Natural killer cell treated with Interleukin-12 subunit alpha and Interleukin-12 subunit beta and Interleukin-15 and Interleukin-18, amount 100 ng/mL, for 72 hours (primary cell): ENCODE measurements at regions not wholly inside any gene's neighbourhood (a gene's known extent, or its start where the extent isn't known, plus 50 kb on each side); places are given as distances from the start of the nearest gene placed in this dataset.
A peak's percentile ranks its signal among the peaks of the same experiment; 100 is the strongest.
"Not testable (repeated sequence)": the region's sequence is repeated elsewhere in the genome, so short reads cannot be mapped to it uniquely, and the experiment has no call there.

Experiments
- ATAC-seq, 2 donors: fragments of 150-1000 bp; cut with Tn5 transposase in 1 of 2; sonication (Bioruptor Pico), chemical (Tn5 transposase) in 1 of 2; 2 replicates each; pipeline ENCODE4 v1.10.0; 2021
- DNase-seq: peaks from one replicate; pipeline ENCODE4 v3.0.0; 2022; ENCODE audit warnings: low spot score
- H3K27ac Mint-ChIP-seq, 2 donors: 1 replicate in 1 of 2; 2 replicates in 1 of 2; pipeline ENCODE4 v1.8.0; 2022; ENCODE audit warnings: mixed read lengths in 2 of 2, mild to moderate bottlenecking in 1 of 2, moderate library complexity in 1 of 2
- H3K27me3 Mint-ChIP-seq, 2 donors: 1 replicate in 1 of 2; 2 replicates in 1 of 2; pipeline ENCODE4 v1.8.0; 2022; ENCODE audit warnings: mixed read lengths in 2 of 2
- H3K36me3 Mint-ChIP-seq: one replicate; pipeline ENCODE4 v1.8.0; 2022; ENCODE audit warnings: mixed read lengths
- H3K4me1 Mint-ChIP-seq, 2 donors: 1 replicate in 1 of 2; 2 replicates in 1 of 2; pipeline ENCODE4 v1.8.0; 2022; ENCODE audit warnings: low read depth in 2 of 2, mixed read lengths in 2 of 2, mild to moderate bottlenecking in 1 of 2
- H3K4me3 Mint-ChIP-seq: one replicate; pipeline ENCODE4 v1.8.0; 2022; ENCODE audit warnings: mixed read lengths
- H3K9me3 Mint-ChIP-seq: 2 replicates; pipeline ENCODE4 v1.8.0; 2022; ENCODE audit warnings: mixed read lengths

GRCh38 chr6:170089963-170090362, 200.9 kb downstream of the DLL1 start:
- DNase-seq (peak; percentile 45), ATAC-seq (peak; percentile 1)
- peaks cover 0 to 4% of the 10 kb centered on the region in 2 donors for H3K27me3 Mint-ChIP-seq
- no peaks in the 10 kb centered on the region for H3K36me3 Mint-ChIP-seq
- H3K27ac Mint-ChIP-seq = peak overlapping the region; percentile 88 to 90
- no peaks in the 10 kb centered on the region for H3K9me3 Mint-ChIP-seq
- H3K4me1 Mint-ChIP-seq = peaks cover 33 to 41% of the 10 kb centered on the region in 2 donors
- H3K4me3 Mint-ChIP-seq = peak overlapping the region; percentile 79

GRCh38 chr6:170088582-170088955, 202.3 kb downstream of the DLL1 start:
- DNase-seq = peak; percentile 62
- Mint-ChIP-seq H3K27ac (peak overlapping the region; percentile 88), H3K4me3 (peak overlapping the region; percentile 79), H3K4me1 (peaks cover 33 to 41% of the 10 kb centered on the region in 2 donors), H3K27me3 (peaks cover 0 to 4% of the 10 kb centered on the region in 2 donors), H3K36me3 (no peaks in the 10 kb centered on the region), H3K9me3 (no peaks in the 10 kb centered on the region)
- ATAC-seq = peak; percentile 45 to 54

GRCh38 chr6:170087941-170088581, 202.8 kb downstream of the DLL1 start:
- ATAC-seq (peak; percentile 86 to 88), DNase-seq (peak; percentile 88)
- peak overlapping the region; percentile 88 for H3K27ac Mint-ChIP-seq
- peak overlapping the region; percentile 79 for H3K4me3 Mint-ChIP-seq
- H3K36me3 Mint-ChIP-seq = no peaks in the 10 kb centered on the region
- H3K27me3 Mint-ChIP-seq = peaks cover 0 to under 1% of the 10 kb centered on the region in 2 donors
- H3K4me1 Mint-ChIP-seq = peaks cover 36 to 38% of the 10 kb centered on the region in 2 donors
- no peaks in the 10 kb centered on the region for H3K9me3 Mint-ChIP-seq

GRCh38 chr6:170087421-170087780, 203.5 kb downstream of the DLL1 start:
- peak; percentile 56 for DNase-seq
- not testable (repeated sequence) for H3K27me3 Mint-ChIP-seq, H3K36me3 Mint-ChIP-seq, H3K9me3 Mint-ChIP-seq, ATAC-seq
- H3K27ac Mint-ChIP-seq = peak overlapping the region; percentile 88
- H3K4me1 Mint-ChIP-seq = peaks cover 42 to 43% of the 10 kb centered on the region in 2 donors
- H3K4me3 Mint-ChIP-seq = peak overlapping the region; percentile 60

- Mint-ChIP-seq H3K27ac (peak overlapping the region; percentile 19 to 68), H3K9me3 (no peaks in the 10 kb centered on the region), H3K4me3 (peak overlapping the region; percentile 60), H3K4me1 (peaks cover 43 to 47% of the 10 kb centered on the region in 2 donors), H3K27me3 (peaks cover 0 to 2% of the 10 kb centered on the region in 2 donors), H3K36me3 (no peaks in the 10 kb centered on the region)
- ATAC-seq = no peak
- peak; percentile 48 for DNase-seq
Measured at GRCh38 chr6:170086639-170087420, 204.0 kb downstream of the DLL1 start.

GRCh38 chr6:170085475-170086401, 205.1 kb downstream of the DLL1 start:
- Mint-ChIP-seq H3K4me3 (no peak overlapping the region), H3K36me3 (no peaks in the 10 kb centered on the region), H3K27me3 (peaks cover 0 to 2% of the 10 kb centered on the region in 2 donors), H3K4me1 (peaks cover 41 to 46% of the 10 kb centered on the region in 2 donors), H3K9me3 (no peaks in the 10 kb centered on the region), H3K27ac (peak overlapping the region; percentile 19 to 68)
- ATAC-seq = no peak
- DNase-seq = peak; percentile 53

GRCh38 chr6:170084166-170084730, 206.6 kb downstream of the DLL1 start:
- DNase-seq (no peak), ATAC-seq (no peak)
- Mint-ChIP-seq H3K27me3 (peaks cover 9 to 10% of the 10 kb centered on the region in 2 donors), H3K36me3 (peaks cover 1% of the 10 kb centered on the region), H3K4me3 (no peak overlapping the region), H3K9me3 (peaks cover 1% of the 10 kb centered on the region), H3K27ac (no peak overlapping the region), H3K4me1 (peaks cover 27 to 32% of the 10 kb centered on the region in 2 donors)

- ATAC-seq = no peak
- peaks cover 4% of the 10 kb centered on the region for H3K36me3 Mint-ChIP-seq
- peak overlapping the region in 1 of 2 donors; percentile 41 for H3K27ac Mint-ChIP-seq
- H3K27me3 Mint-ChIP-seq = peaks cover 13 to 14% of the 10 kb centered on the region in 2 donors
- peaks cover 4% of the 10 kb centered on the region for H3K9me3 Mint-ChIP-seq
- peaks cover 23 to 29% of the 10 kb centered on the region in 2 donors for H3K4me1 Mint-ChIP-seq
- no peak overlapping the region for H3K4me3 Mint-ChIP-seq
- peak; percentile 50 for DNase-seq
Measured at GRCh38 chr6:170083236-170084051, 207.4 kb downstream of the DLL1 start.

- peak; percentile 49 for DNase-seq
- Mint-ChIP-seq H3K27ac (peak overlapping the region in 1 of 2 donors; percentile 41), H3K9me3 (peaks cover 4% of the 10 kb centered on the region), H3K4me1 (peaks cover 16 to 22% of the 10 kb centered on the region in 2 donors), H3K36me3 (peaks cover 4% of the 10 kb centered on the region), H3K27me3 (peaks cover 13 to 14% of the 10 kb centered on the region in 2 donors), H3K4me3 (no peak overlapping the region)
- ATAC-seq = peak; percentile 21 to 37
Measured at GRCh38 chr6:170082531-170083187, 208.2 kb downstream of the DLL1 start.

GRCh38 chr6:170082067-170082466, 208.8 kb downstream of the DLL1 start:
- ATAC-seq = no peak

GRCh38 chr6:170081556-170081955, 209.3 kb downstream of the DLL1 start:
- ATAC-seq (no peak), DNase-seq (peak; percentile 18)
- Mint-ChIP-seq H3K36me3 (peaks cover 4% of the 10 kb centered on the region), H3K9me3 (peaks cover 4% of the 10 kb centered on the region), H3K27me3 (peaks cover 13 to 14% of the 10 kb centered on the region in 2 donors), H3K27ac (no peak overlapping the region), H3K4me3 (no peak overlapping the region), H3K4me1 (peaks cover 16 to 17% of the 10 kb centered on the region in 2 donors)

More at GRCh38 chr6:170082067-170082466, 208.8 kb downstream of the DLL1 start:
- no peak overlapping the region for H3K4me3 Mint-ChIP-seq
- peak; percentile 53 for DNase-seq
- peaks cover 4% of the 10 kb centered on the region for H3K36me3 Mint-ChIP-seq
- H3K4me1 Mint-ChIP-seq = peaks cover 16 to 21% of the 10 kb centered on the region in 2 donors
- peaks cover 4% of the 10 kb centered on the region for H3K9me3 Mint-ChIP-seq
- H3K27me3 Mint-ChIP-seq = peaks cover 13 to 14% of the 10 kb centered on the region in 2 donors
- H3K27ac Mint-ChIP-seq = peak overlapping the region in 1 of 2 donors; percentile 41

GRCh38 chr6:170080828-170081371, 210.0 kb downstream of the DLL1 start:
- H3K4me3 Mint-ChIP-seq = no peak overlapping the region
- H3K4me1 Mint-ChIP-seq = peaks cover 11 to 14% of the 10 kb centered on the region in 2 donors
- H3K36me3 Mint-ChIP-seq = peaks cover 4% of the 10 kb centered on the region
- no peak overlapping the region for H3K27ac Mint-ChIP-seq
- H3K9me3 Mint-ChIP-seq = peaks cover 4% of the 10 kb centered on the region
- DNase-seq (peak; percentile 42), ATAC-seq (no peak)
- peaks cover 13 to 14% of the 10 kb centered on the region in 2 donors for H3K27me3 Mint-ChIP-seq
